HepG2 (cell line): ENCODE measurements at regions not wholly inside any gene's neighbourhood (a gene's known extent, or its start where the extent isn't known, plus 50 kb on each side); places are given as distances from the start of the nearest gene placed in this dataset.

ENCODE experiments used
- ATAC-seq: fragments of 200-7000 bp; cut with Tn5 transposase; 3 replicates; pipeline ENCODE4 v1.9.1; 2020; ENCODE audit warnings: mild to moderate bottlenecking, moderate library complexity
- BruUV-seq: library from RNA; stranded (reverse); fragments of 400-500 nt; replicated peaks from 2 replicates; lab custom pipeline; 2021; lab: Mats Ljungman, UMichigan
- CTCF ChIA-PET: fragments of 300-600 bp; formaldehyde crosslinking; extraction: SDS; loops from one replicate; lab custom pipeline; 2021; ENCODE audit warnings: low total read pairs, inconsistent platforms, low intra/inter-chr PET ratio; lab: Yijun Ruan, JAX
- POLR2A ChIA-PET: fragments of 350-600 bp; sonication (Branson Sonifier 250); formaldehyde crosslinking; loops from one replicate; lab custom pipeline; 2020; ENCODE audit warnings: antibody characterized with exemption, inconsistent platforms; lab: Yijun Ruan, JAX
- DNase-seq: peaks from one replicate; pipeline ENCODE4 v3.0.0-alpha.2; 2015; ENCODE audit warnings: low spot score
- FAIRE-seq: peaks from 3 replicates; lab custom pipeline; 2011; peaks lifted over from hg19 to GRCh38; lab: Jason Lieb, UNC
- H2AFZ ChIP-seq: one replicate; pipeline ENCODE4 v1.6.1; 2011; ENCODE audit warnings: low read length, inconsistent platforms
- H3K27ac ChIP-seq: fragments of 300-600 bp; 3 replicates; pipeline ENCODE4 v1.8.0; 2011; ENCODE audit warnings: mixed run types, mild to moderate bottlenecking, mixed read lengths, low read length, inconsistent platforms; ENCODE audit not compliant: insufficient read depth; ENCODE audit errors: extremely low read length
- H3K27me3 ChIP-seq, 2 experiments: fragments of 200-600 bp in 1 of 2; 2 replicates in 1 of 2; 3 replicates in 1 of 2; pipeline versions ENCODE4 v1.6.0 to v1.8.0; 2011; ENCODE audit warnings: low read length in 2 of 2, mild to moderate bottlenecking in 2 of 2, moderate library complexity in 2 of 2, inconsistent platforms in 1 of 2; ENCODE audit not compliant: insufficient read depth in 2 of 2, control insufficient read depth in 1 of 2
- H3K36me3 ChIP-seq, 2 experiments: fragments of 200-600 bp in 1 of 2; replicated peaks in 1 of 2; 2 replicates in 1 of 2; 3 replicates in 1 of 2; pipeline versions ENCODE4 v1.5.1 to v1.8.0; 2011; ENCODE audit warnings: low read length in 2 of 2, inconsistent platforms in 1 of 2; ENCODE audit not compliant: insufficient read depth in 2 of 2, control insufficient read depth in 1 of 2
- H3K4me1 ChIP-seq: 2 replicates; pipeline ENCODE4 v1.5.1; 2012; ENCODE audit warnings: low read length, inconsistent platforms; ENCODE audit not compliant: insufficient read depth
- H3K4me2 ChIP-seq: 2 replicates; pipeline ENCODE4 v1.6.0; 2011; ENCODE audit warnings: low read depth, low read length, inconsistent platforms
- H3K4me3 ChIP-seq, 3 experiments: fragments of 200-600 bp in 1 of 3; sonication (generic), shearing (Covaris generic) in 1 of 3; replicated peaks in 1 of 3; 2 replicates each; pipeline ENCODE4 v1.5.1; 2011 to 2016; ENCODE audit warnings: low read length in 3 of 3, inconsistent platforms in 2 of 3, low read depth in 2 of 3, mild to moderate bottlenecking in 2 of 3, control low read depth in 1 of 3, mixed read lengths in 1 of 3; ENCODE audit not compliant: insufficient read depth in 1 of 3
- H3K79me2 ChIP-seq: one replicate; pipeline ENCODE4 v1.6.1; 2011; ENCODE audit warnings: low read length, inconsistent platforms; ENCODE audit not compliant: insufficient read depth
- H3K9ac ChIP-seq: 2 replicates; pipeline ENCODE4 v1.6.0; 2011; ENCODE audit warnings: mild to moderate bottlenecking, low read depth, low read length, inconsistent platforms; ENCODE audit not compliant: insufficient read depth
- H3K9me3 ChIP-seq: 2 replicates; pipeline ENCODE4 v1.5.1; 2012; ENCODE audit warnings: mild to moderate bottlenecking, low read length
- H4K20me1 ChIP-seq: 2 replicates; pipeline ENCODE4 v1.6.0; 2011; ENCODE audit warnings: inconsistent platforms, mild to moderate bottlenecking, low read length, moderate library complexity; ENCODE audit not compliant: insufficient read depth
- CERS6 ChIP-seq: sonication (generic); formaldehyde crosslinking; IDR thresholded peaks from 2 replicates; pipeline ENCODE4 v1.5.0; 2020; ENCODE audit warnings: missing genetic modification reagents
- ETV5 ChIP-seq: IDR thresholded peaks from 2 replicates; pipeline ENCODE4 v1.6.1; 2018; ENCODE audit warnings: missing biosample characterization, missing genetic modification reagents, inconsistent platforms, borderline replicate concordance
- GABPB1 ChIP-seq: IDR thresholded peaks from 2 replicates; pipeline ENCODE4 v1.6.1; 2016; ENCODE audit warnings: mild to moderate bottlenecking, missing genetic modification reagents, moderate library complexity, missing compliant biosample characterization
- IKZF5 ChIP-seq: IDR thresholded peaks from 2 replicates; pipeline ENCODE4 v1.6.1; 2018; ENCODE audit warnings: missing genetic modification reagents, mild to moderate bottlenecking, missing compliant biosample characterization
- MYNN ChIP-seq: sonication (generic); formaldehyde crosslinking; IDR thresholded peaks from 2 replicates; pipeline ENCODE4 v1.4.0; 2020; ENCODE audit warnings: mild to moderate bottlenecking, low read depth, missing genetic modification reagents
- PATZ1 ChIP-seq: sonication (generic); formaldehyde crosslinking; IDR thresholded peaks from 2 replicates; pipeline ENCODE4 v1.4.0; 2020; ENCODE audit warnings: missing genetic modification reagents
- PRPF4 ChIP-seq: fragments of 200-400 bp; formaldehyde crosslinking; IDR thresholded peaks from 2 replicates; pipeline ENCODE4 v1.6.1; 2016; ENCODE audit warnings: low read length, low read depth; ENCODE audit not compliant: poor library complexity, severe bottlenecking
- SATB2 ChIP-seq: sonication (generic); formaldehyde crosslinking; IDR thresholded peaks from 2 replicates; pipeline ENCODE4 v1.5.0; 2020; ENCODE audit warnings: missing genetic modification reagents
- ZBTB2 ChIP-seq: sonication (generic); formaldehyde crosslinking; IDR thresholded peaks from 2 replicates; pipeline ENCODE4 v1.8.0; 2022; ENCODE audit warnings: low read depth, missing genetic modification reagents
- ZBTB20 ChIP-seq: sonication (generic); formaldehyde crosslinking; IDR thresholded peaks from 2 replicates; pipeline ENCODE4 v1.8.1; 2023; ENCODE audit warnings: missing genetic modification reagents, low read depth, mild to moderate bottlenecking, borderline replicate concordance
- ZHX1 ChIP-seq: sonication (generic); formaldehyde crosslinking; IDR thresholded peaks from 2 replicates; pipeline ENCODE4 v1.8.1; 2022; ENCODE audit warnings: low read depth, mild to moderate bottlenecking, missing genetic modification reagents
- ZNF33A ChIP-seq: sonication (generic); formaldehyde crosslinking; IDR thresholded peaks from 2 replicates; pipeline ENCODE4 v1.5.1; 2020; ENCODE audit warnings: missing genetic modification reagents, mild to moderate bottlenecking, moderate library complexity, borderline replicate concordance
- ZNF383 ChIP-seq: sonication (generic); formaldehyde crosslinking; IDR thresholded peaks from 2 replicates; pipeline ENCODE4 v1.4.0; 2020; ENCODE audit warnings: missing genetic modification reagents, mild to moderate bottlenecking, borderline replicate concordance
- ZNF510 ChIP-seq: sonication (generic); formaldehyde crosslinking; IDR thresholded peaks from 2 replicates; pipeline ENCODE4 v1.4.0; 2020; ENCODE audit warnings: low read depth, mild to moderate bottlenecking, missing genetic modification reagents
- ZNF598 ChIP-seq: sonication (generic); formaldehyde crosslinking; IDR thresholded peaks from 2 replicates; pipeline ENCODE4 v1.5.1; 2020; ENCODE audit warnings: mild to moderate bottlenecking, missing genetic modification reagents, borderline replicate concordance
- WGBS: methylation state at CpG from one replicate; pipeline ENCODE4 v1.1.6; 2017; ENCODE audit warnings: low lambda C conversion rate; 5-methylcytosine and 5-hydroxymethylcytosine counted together
- in situ Hi-C: cut with HindIII; loops from 2 replicates; pipeline ENCODE4 v1.10.0; 2017; ENCODE audit warnings: low pct_unique_long_range_greater_than_20kb; ENCODE audit not compliant: extremely low pct_ligation_motif_present
- intact Hi-C: fragments of 100-400 bp; cut with micrococcal nuclease; formaldehyde crosslinking; loops from one replicate; pipeline ENCODE4 v1.10.0; 2022; ENCODE audit not compliant: unreplicated experiment

GRCh38 chr4:130985371-130985770, 1889.4 kb downstream of the C4orf33 start:
- DNase-seq (no peak), ATAC-seq (no peak), FAIRE-seq (no peak)
- Histone ChIP-seq H3K9ac (no peak overlapping the region), H3K4me2 (no peak overlapping the region), H3K4me3 (no peak overlapping the region), H3K27me3 (no peaks in the 10 kb centered on the region), H3K27ac (no peak overlapping the region), H4K20me1 (no peaks in the 10 kb centered on the region), H3K79me2 (no peaks in the 10 kb centered on the region), H3K36me3 (no peaks in the 10 kb centered on the region), H3K4me1 (no peaks in the 10 kb centered on the region), H3K9me3 (no peaks in the 10 kb centered on the region), H2AFZ (no peak overlapping the region)
- POLR2A ChIA-PET: no interaction called here
- TF ChIP-seq ZNF383 (CRISPR knock-in tag): no peak
- TF ChIP-seq PRPF4: no peak
- TF ChIP-seq GABPB1 (CRISPR knock-in tag): no peak
- TF ChIP-seq ZNF510 (CRISPR knock-in tag): no peak
- TF ChIP-seq CERS6 (CRISPR knock-in tag): no peak
- no peak for TF ChIP-seq MYNN (CRISPR knock-in tag)
- no peak for TF ChIP-seq SATB2 (CRISPR knock-in tag)
- TF ChIP-seq PATZ1 (CRISPR knock-in tag): no peak
- TF ChIP-seq ZHX1 (CRISPR knock-in tag): no peak
- no peak for TF ChIP-seq IKZF5 (CRISPR knock-in tag)
- TF ChIP-seq ZBTB20: no peak
- TF ChIP-seq ZBTB2: no peak
- no peak for TF ChIP-seq ZNF598 (CRISPR knock-in tag)
- no peak for TF ChIP-seq ETV5
- TF ChIP-seq ZNF33A (CRISPR knock-in tag): no peak
- in situ Hi-C loops: no loop called here
- CTCF ChIA-PET: no interaction called here
- WGBS: 0% methylated on average over 2 of the region's 4 CpGs
- intact Hi-C loops: no loop called here
- BruUV-seq: no TSS peak
